Esophagus squamous epithelium (tissue), 5 donors: ENCODE measurements at regions not wholly inside any gene's neighbourhood (a gene's known extent, or its start where the extent isn't known, plus 50 kb on each side); places are given as distances from the start of the nearest gene placed in this dataset.

Source experiments
- DNase-seq: peaks from one replicate; lab custom pipeline; 2025; lab: John Stamatoyannopoulos, UW
- H3K27ac ChIP-seq, 4 donors: fragments of 200-600 bp; sonication (generic); one replicate each; pipeline ENCODE4 v1.5.1; 2016 to 2019; ENCODE audit warnings: mild to moderate bottlenecking in 1 of 4
- H3K27me3 ChIP-seq, 4 donors: fragments of 200-600 bp; sonication (generic); 1 replicate in 3 of 4; 2 replicates in 1 of 4; pipeline versions ENCODE4 v1.5.1 to v1.6.0; 2017 to 2021; ENCODE audit warnings: antibody characterized with exemption in 1 of 4
- H3K36me3 ChIP-seq, 3 donors: fragments of 200-600 bp; sonication (generic); one replicate each; pipeline ENCODE4 v1.5.1; 2016 to 2019
- H3K4me1 ChIP-seq, 3 donors: fragments of 200-600 bp; sonication (generic); one replicate each; pipeline ENCODE4 v1.5.1; 2017 to 2019
- H3K4me3 ChIP-seq, 4 donors: fragments of 200-600 bp; sonication (generic); 1 replicate in 3 of 4; 2 replicates in 1 of 4; pipeline ENCODE4 v1.5.1; 2016 to 2019; ENCODE audit warnings: mild to moderate bottlenecking in 2 of 4, moderate library complexity in 1 of 4
- H3K9me3 ChIP-seq, 3 donors: fragments of 200-600 bp; sonication (generic); one replicate each; pipeline ENCODE4 v1.5.1; 2016 to 2019
- POLR2A ChIP-seq, 4 donors: fragments of 450-650 bp; IDR thresholded peaks; one replicate each; pipeline ENCODE4 v1.6.1; 2017; ENCODE audit warnings: antibody characterized with exemption in 4 of 4, mild to moderate bottlenecking in 4 of 4, moderate library complexity in 3 of 4
- WGBS, 2 donors: methylation state at CpG; one replicate each; pipeline ENCODE4 v1.1.5; 2018; 5-methylcytosine and 5-hydroxymethylcytosine counted together
- intact Hi-C: fragments of 100-400 bp; cut with DNase I; formaldehyde crosslinking; loops from one replicate; pipeline ENCODE4 v1.15.0; 2022
- TF ChIP-seq, protein P1 (sequence below), 6 experiments: fragments of 450-650 bp in 4 of 6; fragments of 200-600 bp in 2 of 6; sonication (generic) in 2 of 6; IDR thresholded peaks; one replicate each; pipeline ENCODE4 v1.5.1; 2016 to 2019; ENCODE audit warnings: antibody characterized with exemption in 6 of 6, mild to moderate bottlenecking in 4 of 6, moderate library complexity in 4 of 6
- donor health status: DM: yes; HTN: yes; CAD: no.

DNA sequence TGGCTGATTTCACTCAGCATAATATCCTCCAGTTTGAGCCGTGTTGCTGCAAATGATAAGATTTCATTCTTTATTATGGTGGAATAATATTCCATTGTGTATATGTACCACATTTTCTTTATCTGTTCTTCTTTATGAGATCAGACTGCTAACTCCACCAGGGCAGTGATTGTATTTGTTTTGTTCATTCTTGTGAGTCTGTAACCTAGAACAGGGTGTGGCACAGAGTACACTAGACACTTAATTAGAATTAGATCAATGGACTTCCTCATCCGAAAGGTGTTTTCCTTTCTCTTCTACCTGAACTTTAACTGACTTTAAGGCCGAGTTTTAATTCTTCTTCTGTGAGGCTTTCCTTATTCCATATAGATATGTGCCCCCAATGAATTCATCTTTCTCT is 551.0 kb downstream of the SNAPC1 start:
- H3K36me3 ChIP-seq = no peaks in the 10 kb centered on the region
- no peak for DNase-seq
- H3K4me1 ChIP-seq = no peaks in the 10 kb centered on the region
- TF ChIP-seq, protein P1, sequence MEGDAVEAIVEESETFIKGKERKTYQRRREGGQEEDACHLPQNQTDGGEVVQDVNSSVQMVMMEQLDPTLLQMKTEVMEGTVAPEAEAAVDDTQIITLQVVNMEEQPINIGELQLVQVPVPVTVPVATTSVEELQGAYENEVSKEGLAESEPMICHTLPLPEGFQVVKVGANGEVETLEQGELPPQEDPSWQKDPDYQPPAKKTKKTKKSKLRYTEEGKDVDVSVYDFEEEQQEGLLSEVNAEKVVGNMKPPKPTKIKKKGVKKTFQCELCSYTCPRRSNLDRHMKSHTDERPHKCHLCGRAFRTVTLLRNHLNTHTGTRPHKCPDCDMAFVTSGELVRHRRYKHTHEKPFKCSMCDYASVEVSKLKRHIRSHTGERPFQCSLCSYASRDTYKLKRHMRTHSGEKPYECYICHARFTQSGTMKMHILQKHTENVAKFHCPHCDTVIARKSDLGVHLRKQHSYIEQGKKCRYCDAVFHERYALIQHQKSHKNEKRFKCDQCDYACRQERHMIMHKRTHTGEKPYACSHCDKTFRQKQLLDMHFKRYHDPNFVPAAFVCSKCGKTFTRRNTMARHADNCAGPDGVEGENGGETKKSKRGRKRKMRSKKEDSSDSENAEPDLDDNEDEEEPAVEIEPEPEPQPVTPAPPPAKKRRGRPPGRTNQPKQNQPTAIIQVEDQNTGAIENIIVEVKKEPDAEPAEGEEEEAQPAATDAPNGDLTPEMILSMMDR (IDR thresholded peaks at IDR 0.05) = no peak
- no peak for TF ChIP-seq POLR2A (IDR thresholded peaks at IDR 0.05)
- H3K9me3 ChIP-seq = no peaks in the 10 kb centered on the region
- no peak overlapping the region for H3K4me3 ChIP-seq
- H3K27ac ChIP-seq = no peak overlapping the region
- intact Hi-C loops = no loop called here
- no peaks in the 10 kb centered on the region for H3K27me3 ChIP-seq
- 68 to 78% methylated on average over 3 of the region's 3 CpGs for WGBS, 2 donors

- Histone ChIP-seq H3K27ac (no peak overlapping the region), H3K4me3 (no peak overlapping the region), H3K9me3 (no peaks in the 10 kb centered on the region), H3K4me1 (no peaks in the 10 kb centered on the region), H3K36me3 (no peaks in the 10 kb centered on the region), H3K27me3 (no peaks in the 10 kb centered on the region)
- intact Hi-C loops = no loop called here
- 78 to 83% methylated on average over 2 of the region's 2 CpGs for WGBS, 2 donors
- DNase-seq = no peak
- no peak for TF ChIP-seq POLR2A (IDR thresholded peaks at IDR 0.05)
- TF ChIP-seq, protein P1 (IDR thresholded peaks at IDR 0.05) = no peak
These were observed 552.0 kb downstream of the SNAPC1 start for GRCh38 chr14:62314221-62314620.

GRCh38 chr14:62314871-62315270 is 552.7 kb downstream of the SNAPC1 start:
- DNase-seq = no peak
- Histone ChIP-seq H3K9me3 (no peaks in the 10 kb centered on the region), H3K27ac (no peak overlapping the region), H3K4me1 (no peaks in the 10 kb centered on the region), H3K36me3 (no peaks in the 10 kb centered on the region), H3K4me3 (no peak overlapping the region), H3K27me3 (no peaks in the 10 kb centered on the region)
- TF ChIP-seq, protein P1 (IDR thresholded peaks at IDR 0.05) = no peak
- no peak for TF ChIP-seq POLR2A (IDR thresholded peaks at IDR 0.05)
- intact Hi-C loops = no loop called here
- 21 to 50% methylated on average over 1 of the region's 1 CpG for whole genome bisulfite sequencing, 2 donors

GRCh38 chr14:62315631-62316030 is 553.4 kb downstream of the SNAPC1 start:
- Histone ChIP-seq H3K27me3 (no peaks in the 10 kb centered on the region), H3K9me3 (no peaks in the 10 kb centered on the region), H3K27ac (no peak overlapping the region), H3K36me3 (no peaks in the 10 kb centered on the region), H3K4me3 (no peak overlapping the region), H3K4me1 (no peaks in the 10 kb centered on the region)
- intact Hi-C loops = no loop called here
- 89 to 93% methylated on average over 2 of the region's 2 CpGs for WGBS, 2 donors
- TF ChIP-seq, protein P1 (IDR thresholded peaks at IDR 0.05) = no peak
- DNase-seq = no peak

GRCh38 chr14:62322216-62322615 is 560.0 kb downstream of the SNAPC1 start:
- no peaks in the 10 kb centered on the region for H3K4me1 ChIP-seq
- DNase-seq = no peak
- no peak overlapping the region for H3K4me3 ChIP-seq
- H3K27me3 ChIP-seq = no peaks in the 10 kb centered on the region
- intact Hi-C loops = no loop called here
- no peak overlapping the region for H3K27ac ChIP-seq
- WGBS, 2 donors = 86 to 87% methylated on average over 6 of the region's 6 CpGs
- no peaks in the 10 kb centered on the region for H3K36me3 ChIP-seq
- TF ChIP-seq POLR2A (IDR thresholded peaks at IDR 0.05) = no peak
- TF ChIP-seq, protein P1 (IDR thresholded peaks at IDR 0.05) = no peak
- H3K9me3 ChIP-seq = peaks cover 0 to 3% (median 0%) of the 10 kb centered on the region in 3 donors
